ENCODE measurements at regions not wholly inside any gene's neighbourhood (a gene's known extent, or its start where the extent isn't known, plus 50 kb on each side); places are given as distances from the start of the nearest gene placed in this dataset.

DNA sequence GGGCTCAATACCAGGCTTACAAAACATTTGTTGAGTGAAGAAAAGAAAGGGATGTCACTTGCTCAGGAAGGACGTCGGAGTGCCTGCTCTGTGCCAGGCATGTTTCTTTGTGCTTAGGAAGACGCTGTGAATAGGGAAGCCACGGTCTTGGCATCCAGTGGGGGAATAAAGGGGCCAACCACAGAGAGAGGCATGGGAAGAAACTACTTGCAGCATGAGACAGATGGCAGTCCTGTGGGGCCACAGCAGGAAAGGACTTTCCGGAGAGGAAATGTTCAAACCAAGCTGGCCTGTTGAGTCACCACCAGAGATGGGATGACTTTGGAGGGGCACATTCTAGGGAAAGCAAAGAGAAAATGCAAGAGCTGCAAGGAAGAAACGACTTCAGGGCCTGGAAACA, 173.2 kb downstream of the CDH26 start:
- H3K27me3 Mint-ChIP-seq = peaks cover 0 to 6% of the 10 kb centered on the region in 2 donors
- Histone ChIP-seq H3K27ac (ENCODE audit: low read length) (no peak overlapping the region), H3K4me1 (ENCODE audit: control insufficient read depth in 1 of 2, extremely low read depth in 1 of 2, insufficient read depth in 2 of 2, low read length in 2 of 2) (no peaks in the 10 kb centered on the region), H3K27me3 (replicated peaks in 1 of 2; ENCODE audit: control insufficient read depth in 2 of 2, extremely low read depth in 1 of 2, insufficient read depth in 2 of 2, low read length in 1 of 2) (no peaks in the 10 kb centered on the region), H3K4me3 (ENCODE audit: control insufficient read depth in 1 of 2, extremely low read depth in 1 of 2, low read length in 1 of 2) (no peak overlapping the region), H3K36me3 (ENCODE audit: control insufficient read depth in 2 of 2, extremely low read depth in 1 of 2, insufficient read depth in 1 of 2, low read length in 1 of 2) (no peaks in the 10 kb centered on the region), H3K9me3 (no peaks in the 10 kb centered on the region)
- ChIA-PET CTCF (no interaction called here), POLR2A (no interaction called here)
- no peak for DNase-seq
- no peak overlapping the region for H3K4me3 Mint-ChIP-seq
- ATAC-seq (replicated peaks in 1 of 4) = no peak
- no peaks in the 10 kb centered on the region for H3K9me3 Mint-ChIP-seq
- H3K36me3 Mint-ChIP-seq = no peaks in the 10 kb centered on the region
- 26% methylated on average over 6 of the region's 6 CpGs for WGBS (ENCODE audit: insufficient coverage)
- no peak overlapping the region for H3K27ac Mint-ChIP-seq
- no peaks in the 10 kb centered on the region for H3K4me1 Mint-ChIP-seq

DNA sequence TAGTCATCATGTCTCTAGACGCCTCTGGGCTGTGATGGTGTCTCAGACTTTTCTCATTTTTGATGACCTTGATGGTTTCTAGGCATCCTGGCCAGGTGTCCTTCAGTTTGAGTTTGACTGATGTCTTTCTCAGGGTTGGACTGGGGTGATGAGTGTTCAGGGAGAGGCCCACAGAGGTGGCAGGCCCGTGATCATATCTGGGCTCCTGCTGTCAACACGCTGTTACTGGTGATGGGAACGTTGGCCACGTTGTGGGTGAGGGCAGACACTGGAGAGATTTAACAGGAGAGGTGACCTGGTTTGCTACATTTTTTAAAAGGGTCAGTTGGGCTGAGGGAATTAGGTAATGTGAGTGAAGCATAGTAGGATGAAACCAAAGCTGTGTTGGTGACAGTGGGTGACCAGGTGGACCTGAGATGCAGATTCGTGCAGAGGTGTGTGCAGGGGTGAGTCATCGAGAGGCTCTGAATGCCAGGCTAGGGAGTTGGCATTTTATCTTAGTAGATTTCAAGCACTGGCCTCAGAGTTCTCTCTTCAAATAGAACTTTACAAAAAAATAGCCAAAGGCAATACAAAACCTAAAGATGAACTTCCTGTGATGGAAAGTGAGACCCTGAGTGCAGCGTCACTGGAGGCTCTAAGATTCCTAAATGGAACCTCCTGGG, 174.1 kb downstream of the CDH26 start:
- POLR2A ChIA-PET = no interaction called here

DNA sequence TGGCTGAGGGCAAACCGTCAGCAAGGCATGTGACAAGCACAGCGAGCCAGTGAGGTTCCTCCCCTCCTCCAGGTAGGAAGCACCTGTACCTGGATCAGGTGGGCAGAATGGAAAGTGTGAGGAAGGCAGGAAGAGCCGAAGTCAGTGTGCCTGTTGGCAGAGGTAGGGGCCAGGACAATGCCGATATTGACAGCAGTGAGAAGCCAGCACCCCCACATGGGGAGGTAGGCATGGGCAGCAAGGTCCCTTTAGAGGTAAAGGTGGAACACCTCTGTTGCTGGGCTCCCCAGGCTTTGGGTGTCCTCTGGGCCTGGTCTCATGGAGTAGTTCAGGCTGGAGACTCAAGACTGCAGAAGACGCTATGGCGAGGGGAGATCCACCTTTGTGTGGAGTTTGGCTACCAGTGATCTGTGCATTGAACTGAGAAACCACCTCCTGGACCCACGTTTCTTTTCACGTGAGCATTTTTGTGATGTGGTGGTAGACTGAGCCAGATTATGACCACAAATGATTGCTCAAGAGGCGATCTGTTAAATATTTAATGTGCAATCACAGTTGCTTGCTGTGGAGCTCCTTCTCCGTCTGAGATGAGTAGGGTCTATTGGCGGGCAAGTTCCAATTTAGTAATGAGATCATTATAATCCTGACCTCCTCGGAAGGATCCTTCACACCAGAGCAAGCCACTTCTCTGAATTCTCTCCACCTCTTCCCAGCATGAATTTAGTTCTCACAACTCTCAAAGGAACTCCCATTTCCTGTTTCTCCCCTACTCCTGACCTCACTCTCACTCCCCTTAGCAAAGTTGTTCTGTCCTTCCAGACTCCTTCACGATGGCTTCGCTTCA, 174.8 kb downstream of the CDH26 start:
- Mint-ChIP-seq H3K36me3 (no peaks in the 10 kb centered on the region), H3K4me1 (peaks cover 0 to 7% (median 6%) of the 10 kb centered on the region in 3 donors), H3K27me3 (peaks cover 0 to 3% of the 10 kb centered on the region in 2 donors), H3K4me3 (no peak overlapping the region), H3K27ac (no peak overlapping the region), H3K9me3 (no peaks in the 10 kb centered on the region)
- WGBS (ENCODE audit: insufficient coverage) = 50% methylated on average over 5 of the region's 14 CpGs
- no peak overlapping the region for H3K4me3 ChIP-seq (ENCODE audit: control insufficient read depth in 1 of 2, extremely low read depth in 1 of 2, low read length in 1 of 2)
- POLR2A ChIA-PET = no interaction called here
- no peak for DNase-seq
- H3K36me3 ChIP-seq (ENCODE audit: control insufficient read depth in 2 of 2, extremely low read depth in 1 of 2, insufficient read depth in 1 of 2, low read length in 1 of 2) = no peaks in the 10 kb centered on the region
- H3K4me1 ChIP-seq (ENCODE audit: control insufficient read depth in 1 of 2, extremely low read depth in 1 of 2, insufficient read depth in 2 of 2, low read length in 2 of 2) = peaks cover 0 to 6% of the 10 kb centered on the region in 2 experiments
- no peak overlapping the region for H3K27ac ChIP-seq (ENCODE audit: low read length)
- no peak for ATAC-seq (replicated peaks in 1 of 4)
- H3K9me3 ChIP-seq = no peaks in the 10 kb centered on the region
- CTCF ChIA-PET = no interaction called here
- H3K27me3 ChIP-seq (replicated peaks in 1 of 2; ENCODE audit: control insufficient read depth in 2 of 2, extremely low read depth in 1 of 2, insufficient read depth in 2 of 2, low read length in 1 of 2) = no peaks in the 10 kb centered on the region

More for the DNA sequence above, 174.1 kb downstream of the CDH26 start:
- H3K27me3 Mint-ChIP-seq = peaks cover 0 to 6% of the 10 kb centered on the region in 2 donors
- ATAC-seq (replicated peaks in 1 of 4) (no peak), DNase-seq (no peak)
- 61% methylated on average over 7 of the region's 8 CpGs for WGBS (ENCODE audit: insufficient coverage)
- H3K9me3 Mint-ChIP-seq = no peaks in the 10 kb centered on the region
- Histone ChIP-seq H3K36me3 (ENCODE audit: control insufficient read depth in 2 of 2, extremely low read depth in 1 of 2, insufficient read depth in 1 of 2, low read length in 1 of 2) (no peaks in the 10 kb centered on the region), H3K27ac (ENCODE audit: low read length) (no peak overlapping the region), H3K4me1 (ENCODE audit: control insufficient read depth in 1 of 2, extremely low read depth in 1 of 2, insufficient read depth in 2 of 2, low read length in 2 of 2) (peaks cover 0 to 2% of the 10 kb centered on the region in 2 experiments), H3K9me3 (no peaks in the 10 kb centered on the region), H3K4me3 (ENCODE audit: control insufficient read depth in 1 of 2, extremely low read depth in 1 of 2, low read length in 1 of 2) (no peak overlapping the region), H3K27me3 (replicated peaks in 1 of 2; ENCODE audit: control insufficient read depth in 2 of 2, extremely low read depth in 1 of 2, insufficient read depth in 2 of 2, low read length in 1 of 2) (no peaks in the 10 kb centered on the region)
- peaks cover 0 to 3% (median 3%) of the 10 kb centered on the region in 3 donors for H3K4me1 Mint-ChIP-seq
- H3K36me3 Mint-ChIP-seq = no peaks in the 10 kb centered on the region
- H3K27ac Mint-ChIP-seq = no peak overlapping the region
- CTCF ChIA-PET = no interaction called here
- no peak overlapping the region for H3K4me3 Mint-ChIP-seq

DNA sequence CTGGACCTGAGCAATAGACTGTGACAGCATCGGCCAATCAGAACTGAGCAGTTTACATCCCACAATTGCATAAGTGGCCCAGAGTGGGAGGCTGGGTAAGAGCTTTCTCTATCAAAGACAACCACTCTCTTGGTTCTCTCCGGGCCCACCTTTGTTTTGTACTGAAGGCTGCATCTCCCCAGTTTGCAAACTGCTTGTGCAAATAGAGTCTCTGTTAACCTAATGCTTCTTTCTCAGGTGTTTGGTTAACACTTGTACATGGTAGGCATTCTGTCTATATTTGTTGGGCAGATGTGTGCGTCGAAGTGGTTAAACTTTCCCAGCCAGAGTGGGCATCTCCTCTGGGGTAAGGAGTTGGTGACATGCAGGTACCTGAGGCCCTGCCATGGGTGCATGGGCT, 177.1 kb downstream of the CDH26 start:
- Histone ChIP-seq H3K4me1 (ENCODE audit: control insufficient read depth in 1 of 2, extremely low read depth in 1 of 2, insufficient read depth in 2 of 2, low read length in 2 of 2) (peaks cover 0 to 9% of the 10 kb centered on the region in 2 experiments), H3K27ac (ENCODE audit: low read length) (no peak overlapping the region), H3K36me3 (ENCODE audit: control insufficient read depth in 2 of 2, extremely low read depth in 1 of 2, insufficient read depth in 1 of 2, low read length in 1 of 2) (no peaks in the 10 kb centered on the region), H3K4me3 (ENCODE audit: control insufficient read depth in 1 of 2, extremely low read depth in 1 of 2, low read length in 1 of 2) (no peak overlapping the region), H3K9me3 (no peaks in the 10 kb centered on the region), H3K27me3 (replicated peaks in 1 of 2; ENCODE audit: control insufficient read depth in 2 of 2, extremely low read depth in 1 of 2, insufficient read depth in 2 of 2, low read length in 1 of 2) (no peaks in the 10 kb centered on the region)
- CTCF ChIA-PET = no interaction called here
- no peak for DNase-seq
- H3K27ac Mint-ChIP-seq = no peak overlapping the region
- ATAC-seq (replicated peaks in 1 of 4) = no peak
- no peaks in the 10 kb centered on the region for H3K9me3 Mint-ChIP-seq
- H3K36me3 Mint-ChIP-seq = no peaks in the 10 kb centered on the region
- peaks cover 0 to 3% of the 10 kb centered on the region in 2 donors for H3K27me3 Mint-ChIP-seq
- POLR2A ChIA-PET = no interaction called here
- H3K4me1 Mint-ChIP-seq = peaks cover 0 to 7% (median 6%) of the 10 kb centered on the region in 3 donors
- H3K4me3 Mint-ChIP-seq = no peak overlapping the region
- 100% methylated on average over 2 of the region's 4 CpGs for WGBS (ENCODE audit: insufficient coverage)

DNA sequence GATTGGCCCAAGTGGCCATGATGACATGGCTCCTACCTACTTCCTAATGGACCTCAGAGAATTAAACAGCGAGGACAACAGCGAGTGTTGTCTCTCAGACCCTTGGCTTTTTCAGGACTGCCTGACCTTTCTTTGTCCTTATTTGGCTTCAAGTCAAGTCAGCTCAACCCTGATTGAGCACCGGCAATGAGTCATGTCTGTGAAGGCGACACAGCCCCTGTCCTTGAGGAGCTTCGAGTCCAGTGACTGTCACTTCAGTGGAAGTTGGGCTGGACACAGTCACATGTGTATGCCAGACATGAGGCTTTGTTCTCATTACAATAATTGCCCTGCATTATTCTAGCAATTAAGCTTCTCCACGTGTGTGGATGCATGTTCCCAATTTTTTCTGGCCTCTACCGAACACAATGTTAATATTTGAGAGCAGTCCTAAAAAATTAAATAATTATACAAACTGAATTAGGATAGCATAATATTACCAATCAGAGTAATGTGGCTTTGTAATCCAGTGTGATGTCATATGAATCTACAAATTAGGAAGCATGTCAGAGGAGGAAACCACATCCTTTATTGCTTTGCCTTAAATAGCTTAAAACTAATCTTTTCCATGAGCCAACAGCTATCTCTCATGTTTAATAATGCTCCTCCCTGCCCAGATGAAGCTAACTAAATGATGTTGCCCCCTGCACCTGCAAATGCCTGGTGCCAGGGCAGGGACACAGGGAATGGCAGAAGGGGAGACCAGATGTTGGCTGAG, 178.6 kb downstream of the CDH26 start:
- Histone ChIP-seq H3K4me1 (ENCODE audit: control insufficient read depth in 1 of 2, extremely low read depth in 1 of 2, insufficient read depth in 2 of 2, low read length in 2 of 2) (peaks cover 0 to 9% of the 10 kb centered on the region in 2 experiments), H3K4me3 (ENCODE audit: control insufficient read depth in 1 of 2, extremely low read depth in 1 of 2, low read length in 1 of 2) (no peak overlapping the region), H3K27me3 (replicated peaks in 1 of 2; ENCODE audit: control insufficient read depth in 2 of 2, extremely low read depth in 1 of 2, insufficient read depth in 2 of 2, low read length in 1 of 2) (no peaks in the 10 kb centered on the region), H3K27ac (ENCODE audit: low read length) (no peak overlapping the region), H3K9me3 (no peaks in the 10 kb centered on the region), H3K36me3 (ENCODE audit: control insufficient read depth in 2 of 2, extremely low read depth in 1 of 2, insufficient read depth in 1 of 2, low read length in 1 of 2) (no peaks in the 10 kb centered on the region)
- Mint-ChIP-seq H3K9me3 (no peaks in the 10 kb centered on the region), H3K4me1 (peaks cover 0 to 7% (median 6%) of the 10 kb centered on the region in 3 donors), H3K27ac (no peak overlapping the region), H3K27me3 (peaks cover 0 to 3% of the 10 kb centered on the region in 2 donors), H3K36me3 (no peaks in the 10 kb centered on the region), H3K4me3 (no peak overlapping the region)
- ATAC-seq (replicated peaks in 1 of 4) (no peak), DNase-seq (no peak)
- ChIA-PET POLR2A (no interaction called here), CTCF (interaction anchor here in 1 of 2 donors (1.2 kb wide), 1 partner anchor 79 kb away, joined by 4 read pairs; no protein-coding TSS in a partner anchor)
- WGBS (ENCODE audit: insufficient coverage) = 82% methylated on average over 5 of the region's 7 CpGs

DNA sequence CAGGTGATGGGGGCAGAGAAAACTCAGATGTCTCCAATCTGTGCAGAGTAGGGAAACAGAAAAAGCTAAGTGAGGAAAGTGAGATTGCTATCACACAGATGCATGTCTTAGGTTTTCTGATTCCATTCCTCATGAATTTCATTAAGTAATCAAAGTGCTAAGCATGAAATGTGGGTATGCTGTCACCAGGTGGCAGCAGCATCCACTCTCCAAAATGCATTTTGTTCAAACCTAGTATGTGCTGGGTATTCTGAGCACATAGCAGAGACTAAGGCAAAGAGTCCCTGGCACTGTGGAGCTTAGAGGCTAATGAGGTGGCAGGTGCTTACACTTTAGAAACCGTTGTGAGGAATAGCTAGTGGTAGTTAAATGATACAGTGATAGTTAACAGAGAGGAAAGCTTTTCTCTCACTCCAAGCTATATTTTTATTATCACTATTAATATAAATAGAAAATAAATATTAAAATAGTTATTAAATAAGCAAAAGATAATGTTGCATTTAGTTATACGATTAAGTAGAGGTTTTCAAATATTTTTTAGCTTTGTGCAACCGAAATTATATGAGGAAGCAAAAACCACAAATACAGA, 179.5 kb downstream of the CDH26 start:
- Histone ChIP-seq H3K27ac (ENCODE audit: low read length) (no peak overlapping the region), H3K27me3 (replicated peaks in 1 of 2; ENCODE audit: control insufficient read depth in 2 of 2, extremely low read depth in 1 of 2, insufficient read depth in 2 of 2, low read length in 1 of 2) (no peaks in the 10 kb centered on the region), H3K36me3 (ENCODE audit: control insufficient read depth in 2 of 2, extremely low read depth in 1 of 2, insufficient read depth in 1 of 2, low read length in 1 of 2) (no peaks in the 10 kb centered on the region), H3K4me3 (ENCODE audit: control insufficient read depth in 1 of 2, extremely low read depth in 1 of 2, low read length in 1 of 2) (peak overlapping the region; percentile 15 to 53), H3K4me1 (ENCODE audit: control insufficient read depth in 1 of 2, extremely low read depth in 1 of 2, insufficient read depth in 2 of 2, low read length in 2 of 2) (peaks cover 0 to 9% of the 10 kb centered on the region in 2 experiments), H3K9me3 (no peaks in the 10 kb centered on the region)
- Mint-ChIP-seq H3K4me3 (peak overlapping the region; percentile 55 to 77 (median 72)), H3K4me1 (peaks cover 0 to 7% (median 6%) of the 10 kb centered on the region in 3 donors), H3K36me3 (no peaks in the 10 kb centered on the region), H3K27me3 (peaks cover 0 to 3% of the 10 kb centered on the region in 2 donors), H3K9me3 (no peaks in the 10 kb centered on the region), H3K27ac (no peak overlapping the region)
- POLR2A ChIA-PET = no interaction called here
- no CpG with 5 or more reads among the region's 3 CpGs for WGBS (ENCODE audit: insufficient coverage)
- CTCF ChIA-PET = interaction anchor here (0.9 to 1.2 kb wide), 2 partner anchors 18 to 80 kb away, joined by 3 to 4 read pairs; no protein-coding TSS in a partner anchor
- peak in 3 of 4 experiments; percentile 35 to 50 (median 46) for ATAC-seq (replicated peaks in 1 of 4)
- peak in 14 of 35 experiments; percentile 4 to 50 (median 10) for DNase-seq

Data from T-cell (primary cell).